ENCODE measurements at regions not wholly inside any gene's neighbourhood (a gene's known extent, or its start where the extent isn't known, plus 50 kb on each side); places are given as distances from the start of the nearest gene placed in this dataset.
A peak's percentile ranks its signal among the peaks of the same experiment; 100 is the strongest.

DNA sequence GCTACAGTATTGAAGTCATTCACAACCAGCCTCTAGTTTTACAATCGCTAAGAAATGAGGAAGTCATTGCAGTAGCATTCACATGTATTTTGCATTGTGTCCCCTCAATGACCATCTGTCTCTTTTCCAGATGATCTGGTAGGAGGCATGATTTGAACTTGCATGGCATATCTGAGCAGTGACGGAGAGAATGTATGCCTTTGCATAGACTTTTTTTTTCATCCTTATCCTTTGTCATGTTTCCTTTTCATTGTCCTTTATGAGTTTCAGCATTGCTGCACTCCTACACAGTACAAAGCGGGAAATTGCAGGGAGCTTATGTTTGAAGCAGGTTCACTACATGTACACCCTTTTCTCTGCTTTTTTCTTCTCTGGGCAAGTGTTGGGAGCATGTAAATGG lies 516.4 kb upstream of the GRIA3 start:
- intact Hi-C loops (cut with micrococcal nuclease; ENCODE audit: unreplicated experiment) (no loop called here), in situ Hi-C loops (cut with HindIII; ENCODE audit: low pct_unique_long_range_greater_than_20kb, low sequenced_read_pairs) (no loop called here)
- no peaks in the 10 kb centered on the region for H3K4me1 ChIP-seq (ENCODE audit: control insufficient read depth, insufficient read depth, low read length)
- TF ChIP-seq POLR2AphosphoS5 (IDR thresholded peaks at IDR 0.05; ENCODE audit: low read depth, low read length), result no peak
- no peak for TF ChIP-seq TCF7L2 (IDR thresholded peaks at IDR 0.05; ENCODE audit: low read depth, low read length)
- TF ChIP-seq, protein P1, sequence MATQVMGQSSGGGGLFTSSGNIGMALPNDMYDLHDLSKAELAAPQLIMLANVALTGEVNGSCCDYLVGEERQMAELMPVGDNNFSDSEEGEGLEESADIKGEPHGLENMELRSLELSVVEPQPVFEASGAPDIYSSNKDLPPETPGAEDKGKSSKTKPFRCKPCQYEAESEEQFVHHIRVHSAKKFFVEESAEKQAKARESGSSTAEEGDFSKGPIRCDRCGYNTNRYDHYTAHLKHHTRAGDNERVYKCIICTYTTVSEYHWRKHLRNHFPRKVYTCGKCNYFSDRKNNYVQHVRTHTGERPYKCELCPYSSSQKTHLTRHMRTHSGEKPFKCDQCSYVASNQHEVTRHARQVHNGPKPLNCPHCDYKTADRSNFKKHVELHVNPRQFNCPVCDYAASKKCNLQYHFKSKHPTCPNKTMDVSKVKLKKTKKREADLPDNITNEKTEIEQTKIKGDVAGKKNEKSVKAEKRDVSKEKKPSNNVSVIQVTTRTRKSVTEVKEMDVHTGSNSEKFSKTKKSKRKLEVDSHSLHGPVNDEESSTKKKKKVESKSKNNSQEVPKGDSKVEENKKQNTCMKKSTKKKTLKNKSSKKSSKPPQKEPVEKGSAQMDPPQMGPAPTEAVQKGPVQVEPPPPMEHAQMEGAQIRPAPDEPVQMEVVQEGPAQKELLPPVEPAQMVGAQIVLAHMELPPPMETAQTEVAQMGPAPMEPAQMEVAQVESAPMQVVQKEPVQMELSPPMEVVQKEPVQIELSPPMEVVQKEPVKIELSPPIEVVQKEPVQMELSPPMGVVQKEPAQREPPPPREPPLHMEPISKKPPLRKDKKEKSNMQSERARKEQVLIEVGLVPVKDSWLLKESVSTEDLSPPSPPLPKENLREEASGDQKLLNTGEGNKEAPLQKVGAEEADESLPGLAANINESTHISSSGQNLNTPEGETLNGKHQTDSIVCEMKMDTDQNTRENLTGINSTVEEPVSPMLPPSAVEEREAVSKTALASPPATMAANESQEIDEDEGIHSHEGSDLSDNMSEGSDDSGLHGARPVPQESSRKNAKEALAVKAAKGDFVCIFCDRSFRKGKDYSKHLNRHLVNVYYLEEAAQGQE (IDR thresholded peaks at IDR 0.05; ENCODE audit: insufficient read depth in 1 of 2, low read depth in 2 of 2, low read length in 1 of 2), result no peak
- no peak for TF ChIP-seq SIN3A (IDR thresholded peaks at IDR 0.05; ENCODE audit: borderline replicate concordance, insufficient read depth, low read depth, low read length)
- no peak for TF ChIP-seq CTCF (IDR thresholded peaks at IDR 0.05)
- H3K27ac ChIP-seq (ENCODE audit: low read length), result no peak overlapping the region
- ChIA-PET CTCF (no interaction called here), POLR2A (no interaction called here)
- H3K4me3 ChIP-seq (ENCODE audit: low read depth in 2 of 2, low read length in 2 of 2), result no peak overlapping the region
- no peaks in the 10 kb centered on the region for H3K36me3 ChIP-seq (ENCODE audit: control insufficient read depth, insufficient read depth, low read length)
- DNase-seq (ENCODE audit: low read depth, low spot score), result no peak
- no peak for ATAC-seq
- no TSS peak for BruUV-seq (replicated peaks)
- H3K9me3 ChIP-seq (ENCODE audit: control insufficient read depth, insufficient read depth, low read depth, low read length), result no peaks in the 10 kb centered on the region
- H3K27me3 ChIP-seq (ENCODE audit: control insufficient read depth, insufficient read depth, low read length), result no peaks in the 10 kb centered on the region

- H3K27ac ChIP-seq (ENCODE audit: low read length), result no peak overlapping the region
- no peak for DNase-seq (ENCODE audit: low read depth, low spot score)
- ChIA-PET CTCF (no interaction called here), POLR2A (no interaction called here)
- no peaks in the 10 kb centered on the region for H3K9me3 ChIP-seq (ENCODE audit: control insufficient read depth, insufficient read depth, low read depth, low read length)
- no peak overlapping the region for H3K4me3 ChIP-seq (ENCODE audit: low read depth in 2 of 2, low read length in 2 of 2)
- no peaks in the 10 kb centered on the region for H3K36me3 ChIP-seq (ENCODE audit: control insufficient read depth, insufficient read depth, low read length)
- H3K27me3 ChIP-seq (ENCODE audit: control insufficient read depth, insufficient read depth, low read length), result no peaks in the 10 kb centered on the region
- in situ Hi-C loops (cut with HindIII; ENCODE audit: low pct_unique_long_range_greater_than_20kb, low sequenced_read_pairs) (no loop called here), intact Hi-C loops (cut with micrococcal nuclease; ENCODE audit: unreplicated experiment) (no loop called here)
- no peak for ATAC-seq
- TF ChIP-seq TCF7L2 (IDR thresholded peaks at IDR 0.05; ENCODE audit: low read depth, low read length), result no peak
- no peak for TF ChIP-seq CTCF (IDR thresholded peaks at IDR 0.05)
- TF ChIP-seq SIN3A (IDR thresholded peaks at IDR 0.05; ENCODE audit: borderline replicate concordance, insufficient read depth, low read depth, low read length), result no peak
- no TSS peak for BruUV-seq (replicated peaks)
- no peaks in the 10 kb centered on the region for H3K4me1 ChIP-seq (ENCODE audit: control insufficient read depth, insufficient read depth, low read length)
Measured at GRCh38 chrX:122703762-122704161, 480.3 kb upstream of the GRIA3 start.

DNA sequence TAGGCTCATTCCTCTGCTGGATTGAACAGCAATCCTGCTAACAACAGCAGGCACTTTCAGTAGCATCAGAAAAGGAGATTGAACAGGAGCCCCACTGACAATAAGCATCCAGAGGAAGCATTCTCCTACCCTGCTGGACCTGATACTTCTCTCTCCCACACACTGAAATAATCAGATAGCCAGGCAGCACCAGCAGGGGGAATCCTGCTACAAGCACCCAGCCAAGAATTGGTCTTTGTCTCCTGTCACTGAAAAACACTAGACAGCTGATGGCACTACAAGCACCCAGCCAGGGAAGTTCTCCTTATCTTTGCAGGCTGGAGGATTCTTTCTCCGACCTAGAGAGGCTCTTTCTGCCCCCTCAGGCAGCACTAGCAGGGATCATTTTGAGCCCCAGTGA lies 444.3 kb upstream of the GRIA3 start:
- no peak overlapping the region for H3K27ac ChIP-seq (ENCODE audit: low read length)
- no TSS peak for BruUV-seq (replicated peaks)

More for the DNA sequence above, 444.3 kb upstream of the GRIA3 start:
- Histone ChIP-seq H3K4me3 (ENCODE audit: low read depth in 2 of 2, low read length in 2 of 2) (no peak overlapping the region), H3K27me3 (ENCODE audit: control insufficient read depth, insufficient read depth, low read length) (no peaks in the 10 kb centered on the region), H3K9me3 (ENCODE audit: control insufficient read depth, insufficient read depth, low read depth, low read length) (no peaks in the 10 kb centered on the region), H3K36me3 (ENCODE audit: control insufficient read depth, insufficient read depth, low read length) (no peaks in the 10 kb centered on the region), H3K4me1 (ENCODE audit: control insufficient read depth, insufficient read depth, low read length) (no peaks in the 10 kb centered on the region)
- DNase-seq (ENCODE audit: low read depth, low spot score) (no peak), ATAC-seq (no peak)
- TF ChIP-seq CTCF (IDR thresholded peaks at IDR 0.05) (0 out of 2 replicates have a peak, but pooled peaks have one; percentile 6), TCF7L2 (IDR thresholded peaks at IDR 0.05; ENCODE audit: low read depth, low read length) (no peak), SIN3A (IDR thresholded peaks at IDR 0.05; ENCODE audit: borderline replicate concordance, insufficient read depth, low read depth, low read length) (no peak)
- TF ChIP-seq, protein P1 (IDR thresholded peaks at IDR 0.05; ENCODE audit: insufficient read depth in 1 of 2, low read depth in 2 of 2, low read length in 1 of 2), result no peak
- ChIA-PET POLR2A (no interaction called here), CTCF (no interaction called here)
- in situ Hi-C loops (cut with HindIII; ENCODE audit: low pct_unique_long_range_greater_than_20kb, low sequenced_read_pairs), result no loop called here
- intact Hi-C loops (cut with micrococcal nuclease; ENCODE audit: unreplicated experiment), result no loop called here

Data from Panc1 (cell line).